AG08396 (cell line): ENCODE measurements at regions not wholly inside any gene's neighbourhood (a gene's known extent, or its start where the extent isn't known, plus 50 kb on each side); places are given as distances from the start of the nearest gene placed in this dataset.
"Not testable (repeated sequence)": the region's sequence is repeated elsewhere in the genome, so short reads cannot be mapped to it uniquely, and the experiment has no call there.

ENCODE experiments used
- DNase-seq: peaks from one replicate; pipeline ENCODE4 v3.0.0; 2012; ENCODE audit warnings: low spot score, mixed read lengths

GRCh38 chr1:74818241-74818640, 85.3 kb downstream of the TYW3 start:
- DNase-seq = no peak

- DNase-seq = no peak
These were observed 85.9 kb downstream of the TYW3 start for GRCh38 chr1:74818661-74819456.

- DNase-seq = peak; percentile 5
These were observed 90.0 kb downstream of the TYW3 start for GRCh38 chr1:74822851-74823401.

GRCh38 chr1:74824497-74825107, 91.7 kb downstream of the TYW3 start:
- no peak for DNase-seq

GRCh38 chr1:74830766-74831165, 97.8 kb downstream of the TYW3 start:
- DNase-seq = no peak

- no peak for DNase-seq
These were observed 101.3 kb downstream of the TYW3 start for GRCh38 chr1:74834261-74834660.

- DNase-seq = peak; percentile 51
These were observed 102.1 kb downstream of the TYW3 start for GRCh38 chr1:74835051-74835450.

- DNase-seq = no peak
These were observed 109.8 kb downstream of the TYW3 start for GRCh38 chr1:74842726-74843125.

- DNase-seq = peak; percentile 17
These were observed 114.8 kb downstream of the TYW3 start for GRCh38 chr1:74847715-74848114.

GRCh38 chr1:74853756-74854155, 120.8 kb downstream of the TYW3 start:
- DNase-seq = no peak

GRCh38 chr1:74856174-74856573, 123.2 kb downstream of the TYW3 start:
- DNase-seq = no peak

GRCh38 chr1:74857676-74858075, 124.7 kb downstream of the TYW3 start:
- DNase-seq = no peak

- no peak for DNase-seq
These were observed 125.2 kb downstream of the TYW3 start for GRCh38 chr1:74858136-74858535.

- no peak for DNase-seq
These were observed 128.9 kb downstream of the TYW3 start for GRCh38 chr1:74861867-74862266.

GRCh38 chr1:74869702-74870101, 136.8 kb downstream of the TYW3 start:
- DNase-seq = no peak

GRCh38 chr1:74877366-74877765, 144.4 kb downstream of the TYW3 start:
- DNase-seq = not testable (repeated sequence)

- DNase-seq = no peak
These were observed 162.5 kb downstream of the TYW3 start for GRCh38 chr1:74895411-74895810.

GRCh38 chr1:74908131-74908530, 175.2 kb downstream of the TYW3 start:
- no peak for DNase-seq

GRCh38 chr1:74908797-74909196, 175.8 kb downstream of the TYW3 start:
- no peak for DNase-seq

GRCh38 chr1:74913978-74914377, 181.0 kb downstream of the TYW3 start:
- DNase-seq = no peak

- no peak for DNase-seq
These were observed 200.5 kb downstream of the TYW3 start for GRCh38 chr1:74933500-74933899.

GRCh38 chr1:74935446-74935845, 198.7 kb upstream of the LHX8 start:
- DNase-seq = no peak

GRCh38 chr1:74937176-74937575, 197.0 kb upstream of the LHX8 start:
- no peak for DNase-seq
